HG03139 (cell line): ENCODE measurements at regions not wholly inside any gene's neighbourhood (a gene's known extent, or its start where the extent isn't known, plus 50 kb on each side); places are given as distances from the start of the nearest gene placed in this dataset.

Source experiments
- ATAC-seq: cut with Tn5 transposase; IDR thresholded peaks from one replicate; pipeline ENCODE4 v1.9.1; 2021; ENCODE audit not compliant: unreplicated experiment

GRCh38 chr9:13900449-13900848 is 413.5 kb downstream of the NFIB start:
- no peak for ATAC-seq

GRCh38 chr9:13899924-13900323 is 414.0 kb downstream of the NFIB start:
- no peak for ATAC-seq

DNA sequence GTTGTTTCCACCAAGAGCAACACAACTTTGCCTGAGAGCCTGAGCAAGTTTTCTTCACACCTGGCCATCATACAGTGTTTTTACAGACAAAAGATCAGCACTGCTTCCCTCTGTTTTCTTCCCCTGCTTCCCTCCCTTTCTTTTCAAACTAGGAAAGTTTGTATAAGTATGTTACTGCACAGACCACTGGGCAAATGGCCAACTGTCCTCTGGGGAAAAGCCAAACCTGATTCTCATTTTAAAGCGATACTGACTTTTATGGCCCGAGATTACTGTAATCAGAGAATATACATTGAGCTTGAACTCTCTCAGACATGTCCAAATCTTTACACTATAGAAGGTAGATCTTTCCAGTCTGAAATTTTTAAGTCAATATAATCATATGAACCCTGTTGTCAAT is 415.0 kb downstream of the NFIB start:
- no peak for ATAC-seq

DNA sequence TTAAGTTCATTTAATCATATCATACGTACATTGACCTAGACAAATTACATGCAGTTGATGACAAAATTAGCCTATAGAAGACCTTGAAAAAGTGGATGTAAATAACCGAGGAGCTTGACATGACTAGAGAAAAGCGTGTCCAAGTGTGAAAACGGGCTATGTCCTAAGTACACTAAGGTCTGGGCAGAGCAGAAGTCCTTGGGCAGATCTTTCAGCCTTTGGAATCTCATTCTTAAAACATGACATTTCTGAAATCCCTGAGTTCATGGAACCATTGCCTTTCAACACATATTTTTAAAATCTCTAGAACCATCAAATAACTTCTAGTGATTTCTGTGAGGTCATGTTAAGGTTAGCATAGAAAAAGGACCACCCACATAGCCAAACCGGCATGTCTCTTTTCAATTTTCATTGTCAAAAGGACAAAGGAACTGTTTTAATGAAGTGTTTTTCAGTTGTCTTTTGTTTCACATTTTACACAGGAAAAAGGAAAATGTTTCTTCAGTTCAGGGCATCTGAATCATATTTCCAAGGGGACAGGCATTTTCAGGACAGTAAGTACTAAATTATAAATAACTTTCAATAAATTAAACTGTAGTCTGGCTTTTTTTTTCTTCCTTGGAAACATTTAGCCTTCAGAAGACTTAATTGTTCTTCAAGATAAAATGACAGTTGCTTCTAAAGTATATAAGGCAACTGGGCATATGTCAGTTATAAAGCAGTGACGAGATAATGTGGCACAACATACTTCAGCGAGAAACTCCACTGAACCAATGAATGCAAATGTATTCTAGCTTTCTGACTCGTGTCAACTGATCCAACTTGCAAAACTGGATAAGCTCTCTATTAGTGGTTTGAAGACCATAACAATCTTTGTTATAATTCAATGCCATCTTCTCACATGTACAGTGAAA is 416.8 kb downstream of the NFIB start:
- ATAC-seq = no peak

DNA sequence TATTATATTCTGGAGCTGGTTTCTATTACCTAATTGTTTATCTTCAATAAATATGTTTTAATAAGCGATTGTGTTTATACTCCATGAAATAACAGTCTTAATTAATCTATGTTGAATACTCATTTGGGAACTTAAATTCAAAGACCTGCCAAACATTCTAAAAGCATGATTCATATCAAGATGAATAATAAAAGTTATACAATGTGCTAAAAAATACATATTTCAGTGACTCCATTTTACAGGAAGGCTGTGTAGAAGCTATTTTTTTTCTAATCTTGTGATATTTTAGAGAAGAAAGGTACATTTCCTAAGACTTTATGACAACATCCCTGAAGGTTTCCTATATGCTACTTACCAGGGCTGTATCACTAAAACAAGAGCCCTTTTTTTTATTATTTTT is 417.9 kb downstream of the NFIB start:
- ATAC-seq = no peak

DNA sequence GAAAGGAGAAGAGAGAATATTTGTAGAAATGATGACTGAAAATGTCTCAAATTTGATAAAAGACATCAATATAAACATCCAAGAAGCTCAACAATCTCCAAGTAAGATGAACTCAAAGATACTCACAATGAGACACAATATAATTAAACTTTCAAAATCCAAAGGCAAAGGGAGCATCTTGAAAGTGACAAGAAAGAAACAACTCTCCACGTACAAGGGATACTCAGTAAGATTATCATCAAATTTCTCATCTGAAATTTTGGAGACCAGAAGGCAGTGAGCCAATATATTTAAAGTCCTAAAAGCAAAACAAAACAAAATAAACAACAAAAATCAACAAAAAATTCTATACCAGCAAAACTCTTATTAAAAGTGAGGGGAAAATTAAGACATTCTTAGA is 428.7 kb downstream of the NFIB start:
- no peak for ATAC-seq

DNA sequence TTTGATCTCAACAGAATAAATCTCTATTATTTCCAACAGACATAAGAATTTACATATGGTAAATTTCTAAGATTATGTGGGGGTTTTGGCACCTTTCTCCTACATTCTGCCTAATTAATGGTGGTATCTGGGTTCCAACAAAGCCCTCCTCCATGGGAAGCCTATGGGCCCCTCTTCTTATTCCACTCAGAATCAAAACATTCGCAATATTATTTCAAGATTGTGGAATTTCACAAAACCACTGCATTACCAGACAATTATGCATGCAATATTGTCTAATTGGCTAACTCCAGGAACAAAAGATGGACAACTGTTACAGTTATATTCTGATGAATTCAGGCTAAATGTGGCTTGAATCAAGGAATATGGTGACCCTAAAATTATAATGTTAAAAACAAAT is 434.0 kb downstream of the NFIB start:
- ATAC-seq = no peak

- ATAC-seq = no peak
Measured at GRCh38 chr9:13879011-13879410, 434.9 kb downstream of the NFIB start.

DNA sequence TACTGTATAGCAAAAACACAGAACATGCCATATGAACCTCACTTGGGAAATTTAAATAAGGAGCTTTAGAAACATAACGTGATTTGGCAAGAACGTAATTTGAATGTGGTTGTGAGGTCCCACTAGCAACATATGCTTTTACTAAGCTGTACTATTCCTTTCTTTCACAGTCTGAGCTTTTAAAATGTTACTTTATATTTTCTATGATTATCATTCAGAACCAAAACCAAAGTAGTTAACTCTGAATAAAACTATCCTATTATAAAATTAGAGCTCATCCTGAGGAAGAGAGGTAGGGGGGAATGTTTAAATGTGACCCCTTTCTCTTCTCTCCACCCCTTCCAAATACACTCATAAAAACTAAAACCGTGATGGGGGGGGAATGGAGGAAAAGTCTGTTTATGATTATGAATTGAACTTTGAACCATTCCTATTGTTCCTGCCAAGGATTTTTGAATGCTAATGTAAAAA is 435.7 kb downstream of the NFIB start:
- no peak for ATAC-seq

- ATAC-seq = no peak
Measured at GRCh38 chr9:13876741-13877140, 437.2 kb downstream of the NFIB start.

GRCh38 chr9:13873203-13873602 is 440.7 kb downstream of the NFIB start:
- no peak for ATAC-seq

DNA sequence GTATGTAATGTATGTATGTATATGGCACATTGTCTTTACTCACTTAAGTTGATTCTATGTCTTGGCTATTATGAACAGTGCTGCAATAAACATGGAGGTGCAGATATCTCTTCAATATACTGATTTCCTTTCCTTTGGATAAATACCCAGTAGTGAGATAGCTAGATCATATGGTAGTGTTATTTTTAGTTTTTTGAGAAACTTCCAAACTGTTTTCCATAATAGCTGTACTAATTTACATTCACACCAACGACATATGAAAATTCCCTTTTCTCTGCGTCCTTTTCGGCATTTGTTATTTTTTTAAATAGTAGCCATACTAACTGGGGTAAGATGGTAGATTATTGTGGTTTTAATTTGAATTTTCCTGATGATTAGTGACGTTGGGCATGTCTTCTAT is 445.6 kb downstream of the NFIB start:
- ATAC-seq = no peak

DNA sequence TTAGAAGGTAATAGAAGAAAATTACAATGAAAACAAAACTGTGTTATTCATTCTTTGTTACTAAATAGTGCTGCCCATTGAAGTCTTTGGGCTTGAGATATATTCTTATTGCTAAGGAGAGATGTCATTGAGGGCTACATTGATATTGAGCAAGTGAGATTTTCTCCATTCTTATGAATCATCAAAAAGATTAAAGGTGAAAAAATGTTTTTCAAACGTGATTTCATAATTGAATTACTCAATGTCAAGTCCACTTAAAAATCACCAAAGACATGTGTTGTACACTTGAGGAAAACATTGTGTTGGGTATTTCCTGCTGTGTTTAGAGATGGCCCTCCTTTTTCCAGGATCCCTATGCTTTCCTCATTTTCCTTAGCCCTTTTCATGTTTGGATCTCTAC is 448.1 kb downstream of the NFIB start:
- ATAC-seq = no peak

DNA sequence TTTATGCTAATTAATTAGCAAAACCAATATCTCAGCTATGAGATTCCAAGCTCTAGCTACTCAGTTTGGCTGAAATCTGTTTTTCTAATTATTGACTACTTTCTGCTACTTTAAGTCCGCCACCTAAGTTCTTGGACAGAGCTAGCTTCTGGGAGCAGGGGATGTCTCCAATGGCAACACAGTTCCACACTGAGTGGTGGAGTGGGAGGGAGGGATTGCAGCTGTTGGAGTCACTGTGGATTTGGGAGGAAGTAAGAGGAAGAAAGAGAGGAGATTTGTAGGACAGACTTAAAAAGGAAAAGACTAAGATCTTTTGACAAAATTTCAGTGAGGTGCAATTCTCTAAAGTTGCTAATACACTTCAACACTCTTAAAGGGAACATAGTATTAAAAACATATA is 450.8 kb downstream of the NFIB start:
- no peak for ATAC-seq

DNA sequence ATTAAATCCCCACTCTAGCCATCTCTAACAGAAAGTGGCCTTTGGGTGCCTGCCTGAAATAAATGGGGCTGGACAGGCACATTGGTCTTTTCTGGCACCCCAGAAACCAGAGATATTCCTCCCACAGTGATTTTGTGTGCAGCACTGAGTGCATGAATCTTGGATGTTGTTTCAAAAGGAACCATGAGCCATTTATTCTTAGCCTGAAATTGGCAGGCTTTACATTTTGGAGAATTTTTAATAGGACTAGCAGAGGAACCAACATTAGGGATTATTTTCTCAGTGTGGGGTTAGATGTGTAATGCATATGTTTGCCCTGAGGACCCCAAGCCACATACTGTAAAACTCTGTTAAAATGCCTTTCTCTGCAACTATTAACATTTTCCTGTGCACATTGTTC is 451.3 kb downstream of the NFIB start:
- ATAC-seq = no peak

GRCh38 chr9:13860946-13861640 is 452.8 kb downstream of the NFIB start:
- ATAC-seq = no peak

DNA sequence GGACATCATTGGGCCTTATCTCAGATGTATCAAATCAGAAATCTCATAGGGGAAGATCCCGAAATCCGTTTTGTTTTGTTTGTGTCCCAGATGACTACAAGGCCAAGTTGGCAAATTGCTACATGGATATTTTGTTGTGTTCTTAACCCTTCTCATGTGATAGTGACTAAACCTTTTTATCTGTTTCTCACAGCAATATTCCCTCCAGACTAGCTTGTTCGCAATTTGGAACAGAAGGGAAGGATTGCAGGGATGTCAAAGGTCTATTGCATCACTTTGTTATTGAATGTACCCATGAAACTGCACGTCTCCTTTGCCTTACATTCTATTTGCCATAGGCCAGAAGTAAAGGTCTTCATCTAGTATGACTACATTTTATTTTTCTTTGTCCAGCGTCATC is 453.9 kb downstream of the NFIB start:
- no peak for ATAC-seq

- no peak for ATAC-seq
Measured at GRCh38 chr9:13857521-13857920, 456.4 kb downstream of the NFIB start.

DNA sequence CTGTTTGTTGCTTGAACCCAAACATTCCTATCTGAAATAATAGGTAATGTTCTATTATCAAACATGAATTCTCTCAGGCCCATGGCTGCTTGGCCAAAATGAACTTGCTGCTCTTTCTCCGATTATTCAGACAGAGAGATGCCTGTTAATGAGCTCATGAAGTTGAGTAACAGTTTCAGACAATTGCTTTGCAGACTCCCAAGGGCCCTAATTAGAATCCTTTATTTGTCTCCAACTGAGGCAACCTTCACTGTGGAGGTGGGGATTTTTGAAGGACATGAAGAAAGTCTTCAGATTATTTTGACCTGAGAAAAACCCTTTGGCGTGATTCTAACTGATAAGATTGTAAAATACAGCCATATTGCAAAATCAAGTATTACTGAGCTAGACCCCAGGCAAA is 466.7 kb downstream of the NFIB start:
- no peak for ATAC-seq

GRCh38 chr9:13845460-13845859 is 468.5 kb downstream of the NFIB start:
- no peak for ATAC-seq

- no peak for ATAC-seq
Measured at GRCh38 chr9:13841746-13842462, 472.0 kb downstream of the NFIB start.

GRCh38 chr9:13832446-13832845 is 481.5 kb downstream of the NFIB start:
- no peak for ATAC-seq
